ENCODE measurements at regions not wholly inside any gene's neighbourhood (a gene's known extent, or its start where the extent isn't known, plus 50 kb on each side); places are given as distances from the start of the nearest gene placed in this dataset.

DNA sequence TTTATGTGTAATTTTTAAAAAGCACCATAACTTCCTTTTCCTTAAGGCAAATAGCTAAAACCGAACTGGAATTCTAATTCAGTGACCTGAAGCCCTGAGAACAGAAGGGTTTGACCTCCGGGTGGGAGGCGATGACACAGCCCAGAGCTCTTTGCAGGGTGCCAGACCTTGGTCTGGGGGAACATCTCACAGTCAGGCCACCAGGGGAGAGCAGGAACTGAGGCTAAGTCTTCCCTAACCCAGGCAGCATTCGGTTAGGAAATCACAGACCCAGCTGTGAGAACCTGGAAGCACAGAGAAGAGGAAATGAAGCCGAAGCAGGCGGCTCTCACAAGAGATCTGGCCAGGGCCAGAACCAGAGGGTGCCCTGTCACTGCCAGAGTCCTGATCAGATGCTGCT, 444.8 kb downstream of the TTLL7 start:
- no peak for TF ChIP-seq EZH2 (IDR thresholded peaks at IDR 0.05; ENCODE audit: borderline replicate concordance, low read depth, low read length, poor library complexity, severe bottlenecking)
- TF ChIP-seq, protein P1, sequence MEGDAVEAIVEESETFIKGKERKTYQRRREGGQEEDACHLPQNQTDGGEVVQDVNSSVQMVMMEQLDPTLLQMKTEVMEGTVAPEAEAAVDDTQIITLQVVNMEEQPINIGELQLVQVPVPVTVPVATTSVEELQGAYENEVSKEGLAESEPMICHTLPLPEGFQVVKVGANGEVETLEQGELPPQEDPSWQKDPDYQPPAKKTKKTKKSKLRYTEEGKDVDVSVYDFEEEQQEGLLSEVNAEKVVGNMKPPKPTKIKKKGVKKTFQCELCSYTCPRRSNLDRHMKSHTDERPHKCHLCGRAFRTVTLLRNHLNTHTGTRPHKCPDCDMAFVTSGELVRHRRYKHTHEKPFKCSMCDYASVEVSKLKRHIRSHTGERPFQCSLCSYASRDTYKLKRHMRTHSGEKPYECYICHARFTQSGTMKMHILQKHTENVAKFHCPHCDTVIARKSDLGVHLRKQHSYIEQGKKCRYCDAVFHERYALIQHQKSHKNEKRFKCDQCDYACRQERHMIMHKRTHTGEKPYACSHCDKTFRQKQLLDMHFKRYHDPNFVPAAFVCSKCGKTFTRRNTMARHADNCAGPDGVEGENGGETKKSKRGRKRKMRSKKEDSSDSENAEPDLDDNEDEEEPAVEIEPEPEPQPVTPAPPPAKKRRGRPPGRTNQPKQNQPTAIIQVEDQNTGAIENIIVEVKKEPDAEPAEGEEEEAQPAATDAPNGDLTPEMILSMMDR (conservative IDR thresholded peaks at IDR 0.05; ENCODE audit: low read depth, low read length), result no peak

All from A673 (cell line).